Osteoblast (primary cell): ENCODE measurements at regions not wholly inside any gene's neighbourhood (a gene's known extent, or its start where the extent isn't known, plus 50 kb on each side); places are given as distances from the start of the nearest gene placed in this dataset.
A peak's percentile ranks its signal among the peaks of the same experiment; 100 is the strongest.

Experiments used
- DNase-seq: peaks from one replicate; pipeline ENCODE4 v3.0.0; 2011; ENCODE audit warnings: low spot score, mixed read lengths; ENCODE audit not compliant: insufficient read length; ENCODE audit errors: missing footprints
- H2AFZ ChIP-seq: 2 replicates; pipeline ENCODE4 v1.6.0; 2011; ENCODE audit warnings: mild to moderate bottlenecking, low read length
- H3K27ac ChIP-seq: 2 replicates; pipeline ENCODE4 v1.5.1; 2011; ENCODE audit warnings: mild to moderate bottlenecking, low read depth, low read length, moderate library complexity
- H3K27me3 ChIP-seq: 2 replicates; pipeline ENCODE4 v1.6.0; 2012; ENCODE audit warnings: mild to moderate bottlenecking, control low read depth, inconsistent platforms, low read length, moderate library complexity; ENCODE audit not compliant: insufficient read depth
- H3K36me3 ChIP-seq: 2 replicates; pipeline ENCODE4 v1.5.1; 2011; ENCODE audit warnings: mild to moderate bottlenecking, low read length, control low read depth, moderate library complexity; ENCODE audit not compliant: insufficient read depth
- H3K4me1 ChIP-seq: 2 replicates; pipeline ENCODE4 v1.5.1; 2011; ENCODE audit warnings: mild to moderate bottlenecking, low read length, control low read depth, moderate library complexity; ENCODE audit not compliant: insufficient read depth
- H3K4me2 ChIP-seq: 2 replicates; pipeline ENCODE4 v1.6.0; 2011; ENCODE audit warnings: mild to moderate bottlenecking, low read length; ENCODE audit not compliant: insufficient read depth
- H3K4me3 ChIP-seq: fragments of 200-600 bp; sonication (generic); 3 replicates; pipeline ENCODE4 v1.5.1; 2012; ENCODE audit warnings: mild to moderate bottlenecking, low read length, inconsistent platforms; ENCODE audit not compliant: insufficient read depth
- H3K79me2 ChIP-seq: 2 replicates; pipeline ENCODE4 v1.6.0; 2012; ENCODE audit warnings: mild to moderate bottlenecking, low read length, control low read depth, inconsistent platforms; ENCODE audit not compliant: insufficient read depth
- H3K9me3 ChIP-seq: 2 replicates; pipeline ENCODE4 v1.5.1; 2011; ENCODE audit warnings: low read depth, low read length, control low read depth
- H4K20me1 ChIP-seq: 2 replicates; pipeline ENCODE4 v1.6.0; 2012; ENCODE audit warnings: mild to moderate bottlenecking, low read length, control low read depth; ENCODE audit not compliant: insufficient read depth
- CTCF ChIP-seq: IDR thresholded peaks from 2 replicates; pipeline ENCODE4 v1.5.1; 2011; ENCODE audit warnings: mild to moderate bottlenecking, low read depth, low read length, moderate library complexity; ENCODE audit errors: extremely low read depth

- no peak overlapping the region for H2AFZ ChIP-seq
- H3K27me3 ChIP-seq = no peaks in the 10 kb centered on the region
- H3K4me3 ChIP-seq = no peak overlapping the region
- H3K9me3 ChIP-seq = no peaks in the 10 kb centered on the region
- no peaks in the 10 kb centered on the region for H3K4me1 ChIP-seq
- no peaks in the 10 kb centered on the region for H4K20me1 ChIP-seq
- no peak overlapping the region for H3K27ac ChIP-seq
- DNase-seq = no peak
- no peaks in the 10 kb centered on the region for H3K36me3 ChIP-seq
- no peak overlapping the region for H3K4me2 ChIP-seq
- no peaks in the 10 kb centered on the region for H3K79me2 ChIP-seq
- TF ChIP-seq CTCF = no peak
Measured at GRCh38 chr13:59374691-59375090, 789.0 kb downstream of the DIAPH3 start.

GRCh38 chr13:59384154-59384553, 779.6 kb downstream of the DIAPH3 start:
- H3K4me2 ChIP-seq = no peak overlapping the region
- H3K79me2 ChIP-seq = no peaks in the 10 kb centered on the region
- no peaks in the 10 kb centered on the region for H4K20me1 ChIP-seq
- no peak overlapping the region for H2AFZ ChIP-seq
- H3K27me3 ChIP-seq = no peaks in the 10 kb centered on the region
- H3K36me3 ChIP-seq = no peaks in the 10 kb centered on the region
- no peak overlapping the region for H3K4me3 ChIP-seq
- no peak for TF ChIP-seq CTCF
- no peaks in the 10 kb centered on the region for H3K9me3 ChIP-seq
- H3K27ac ChIP-seq = no peak overlapping the region
- no peaks in the 10 kb centered on the region for H3K4me1 ChIP-seq
- DNase-seq = peak; percentile 1

GRCh38 chr13:59391696-59392095, 772.0 kb downstream of the DIAPH3 start:
- peak overlapping the region; percentile 86 for H2AFZ ChIP-seq
- no peaks in the 10 kb centered on the region for H3K9me3 ChIP-seq
- H3K27ac ChIP-seq = no peak overlapping the region
- no peaks in the 10 kb centered on the region for H3K4me1 ChIP-seq
- TF ChIP-seq CTCF = peak; percentile 87
- H3K4me2 ChIP-seq = peak overlapping the region; percentile 35
- H3K79me2 ChIP-seq = no peaks in the 10 kb centered on the region
- H4K20me1 ChIP-seq = no peaks in the 10 kb centered on the region
- H3K27me3 ChIP-seq = no peaks in the 10 kb centered on the region
- peak; percentile 26 for DNase-seq
- H3K36me3 ChIP-seq = no peaks in the 10 kb centered on the region
- H3K4me3 ChIP-seq = no peak overlapping the region

- no peak overlapping the region for H3K27ac ChIP-seq
- no peaks in the 10 kb centered on the region for H3K36me3 ChIP-seq
- H3K79me2 ChIP-seq = no peaks in the 10 kb centered on the region
- H3K4me3 ChIP-seq = no peak overlapping the region
- no peaks in the 10 kb centered on the region for H4K20me1 ChIP-seq
- no peak overlapping the region for H2AFZ ChIP-seq
- no peaks in the 10 kb centered on the region for H3K27me3 ChIP-seq
- no peak for DNase-seq
- no peak overlapping the region for H3K4me2 ChIP-seq
- TF ChIP-seq CTCF = no peak
- H3K4me1 ChIP-seq = no peaks in the 10 kb centered on the region
- H3K9me3 ChIP-seq = no peaks in the 10 kb centered on the region
Measured at GRCh38 chr13:59392328-59392727, 771.4 kb downstream of the DIAPH3 start.
